Right ventricle myocardium inferior (tissue), 1 donor: ENCODE measurements at regions not wholly inside any gene's neighbourhood (a gene's known extent, or its start where the extent isn't known, plus 50 kb on each side); places are given as distances from the start of the nearest gene placed in this dataset.
A peak's percentile ranks its signal among the peaks of the same experiment; 100 is the strongest.

ENCODE experiments used
- ATAC-seq: fragments of 200-7000 bp; cut with Tn5 transposase; one replicate; pipeline ENCODE4 v1.9.1; 2020; ENCODE audit warnings: mild to moderate bottlenecking, moderate library complexity
- DNase-seq: peaks from one replicate; pipeline ENCODE4 v3.0.0; 2021; ENCODE audit errors: missing footprints
- intact Hi-C: fragments of 100-400 bp; cut with DNase I; formaldehyde crosslinking; loops from one replicate; pipeline ENCODE4 v1.11.0; 2022
- donor health status: DM: no; HTN: yes; CAD: no; lungs with severe emphysema.

DNA sequence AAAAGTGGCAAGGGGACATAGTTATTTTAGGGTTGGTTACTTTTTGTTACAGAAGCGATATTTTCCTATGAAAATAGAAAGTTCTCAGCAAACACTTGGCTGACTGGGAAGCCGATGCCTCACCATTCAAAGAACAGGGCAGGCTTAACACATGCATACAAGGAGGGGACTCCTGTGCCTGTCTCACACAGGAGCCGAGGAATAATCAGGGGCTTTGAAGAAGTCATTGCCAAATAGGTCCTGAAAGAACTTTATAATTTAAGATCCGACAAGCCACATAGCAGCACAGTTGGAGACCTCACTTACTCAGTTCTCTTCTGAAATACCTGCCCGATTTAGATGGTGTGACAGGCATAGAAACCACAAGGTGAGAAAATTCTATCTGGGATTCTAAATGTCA lies 389.8 kb downstream of the EMP1 start:
- ATAC-seq = no peak
- intact Hi-C loops = no loop called here
- no peak for DNase-seq

- DNase-seq (no peak), ATAC-seq (no peak)
- intact Hi-C loops = no loop called here
Measured at GRCh38 chr12:13584541-13584940, 388.0 kb downstream of the EMP1 start.

DNA sequence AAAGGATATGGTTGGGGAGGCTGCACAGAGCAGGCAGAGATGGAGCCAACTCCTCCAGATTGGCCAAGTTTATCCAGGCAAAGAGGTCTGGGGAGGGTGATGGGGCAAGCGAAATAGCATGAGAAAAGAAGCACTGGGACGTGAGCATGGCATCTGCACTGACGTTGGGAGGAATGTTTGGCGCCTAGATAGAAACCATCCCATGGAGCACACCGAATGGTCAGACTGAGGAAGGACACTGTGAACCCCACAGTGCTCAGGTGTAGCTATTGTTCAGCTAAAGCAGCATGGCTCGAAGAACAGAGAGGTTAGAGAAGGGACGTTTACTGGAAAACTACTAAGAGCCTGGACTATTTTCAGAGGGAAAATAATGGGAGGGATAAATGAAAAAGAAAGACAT lies 387.1 kb downstream of the EMP1 start:
- no peak for ATAC-seq
- DNase-seq = no peak
- intact Hi-C loops = no loop called here

DNA sequence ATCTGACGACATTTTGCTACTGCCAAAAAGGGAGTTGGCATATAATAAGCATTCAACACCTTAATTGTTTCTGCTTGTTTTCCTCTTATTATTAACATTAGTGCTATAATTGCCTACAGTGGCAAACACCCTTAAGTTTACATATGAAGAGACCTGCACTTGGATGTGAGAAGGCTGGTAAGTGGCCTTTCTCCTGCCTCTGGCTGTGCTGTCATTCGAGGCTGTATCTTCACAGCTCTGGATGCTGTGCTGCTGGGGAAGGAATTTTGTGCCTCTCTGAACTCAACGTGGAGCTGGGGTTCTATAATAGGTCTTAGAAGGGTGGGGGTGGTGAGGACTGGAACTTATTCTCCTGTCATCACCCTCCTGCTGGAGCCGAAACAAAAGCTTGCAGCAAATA lies 385.9 kb downstream of the EMP1 start:
- no peak for DNase-seq
- ATAC-seq = no peak
- intact Hi-C loops = no loop called here

DNA sequence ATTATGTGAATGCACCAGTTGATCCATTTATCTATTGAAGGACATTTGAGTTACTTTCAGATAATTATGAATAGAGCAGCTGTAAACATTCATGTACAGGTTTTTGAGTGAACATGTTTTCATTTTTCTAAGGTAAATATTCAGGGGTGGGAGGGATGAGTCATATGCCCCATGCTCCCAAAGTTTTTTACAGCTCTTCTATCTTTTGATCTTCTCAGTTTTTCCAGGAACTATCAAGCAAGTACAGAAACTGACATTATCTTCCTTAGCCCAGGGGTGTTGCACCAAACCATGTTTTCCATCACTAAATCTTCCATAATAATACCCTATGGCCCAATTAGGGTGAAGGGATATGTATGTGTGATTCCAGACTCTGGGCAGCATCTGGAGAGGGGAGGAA lies 384.5 kb downstream of the EMP1 start:
- intact Hi-C loops = no loop called here
- no peak for ATAC-seq
- DNase-seq = no peak

- intact Hi-C loops = no loop called here
- DNase-seq = no peak
- no peak for ATAC-seq
Measured at GRCh38 chr12:13580206-13580605, 383.7 kb downstream of the EMP1 start.

DNA sequence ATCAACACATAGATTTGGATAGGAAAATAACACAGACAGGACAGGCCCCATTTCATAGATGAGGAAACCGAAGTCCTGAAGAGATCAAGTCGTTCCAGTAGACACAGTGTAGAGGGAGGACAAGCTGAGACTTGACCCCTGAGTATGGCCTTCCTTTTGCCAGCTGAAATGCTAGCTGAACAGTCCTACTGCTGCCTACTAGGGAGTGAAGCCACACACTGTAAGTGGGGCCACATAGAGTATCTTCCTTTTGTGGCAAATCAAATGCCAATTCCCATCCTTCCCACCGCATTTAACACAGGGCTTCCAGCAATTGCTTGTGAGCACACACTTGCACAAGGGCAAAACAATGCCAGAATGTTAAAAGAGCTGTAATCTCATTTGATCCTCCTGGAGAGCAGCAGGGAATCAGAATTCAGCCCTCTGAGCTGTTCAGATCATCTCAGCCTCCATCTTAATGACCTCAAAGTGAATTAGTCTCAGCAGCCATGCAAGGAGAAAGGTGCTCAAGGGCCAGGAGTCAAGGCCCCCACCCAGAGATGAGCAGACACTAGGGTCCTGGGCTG lies 380.5 kb downstream of the EMP1 start:
- ATAC-seq (no peak), DNase-seq (no peak)
- intact Hi-C loops = no loop called here

- ATAC-seq = no peak
- intact Hi-C loops = no loop called here
- no peak for DNase-seq
Measured at GRCh38 chr12:13573698-13574321, 377.3 kb downstream of the EMP1 start.

GRCh38 chr12:13571035-13571434 lies 374.5 kb downstream of the EMP1 start:
- intact Hi-C loops = no loop called here
- ATAC-seq (no peak), DNase-seq (no peak)

DNA sequence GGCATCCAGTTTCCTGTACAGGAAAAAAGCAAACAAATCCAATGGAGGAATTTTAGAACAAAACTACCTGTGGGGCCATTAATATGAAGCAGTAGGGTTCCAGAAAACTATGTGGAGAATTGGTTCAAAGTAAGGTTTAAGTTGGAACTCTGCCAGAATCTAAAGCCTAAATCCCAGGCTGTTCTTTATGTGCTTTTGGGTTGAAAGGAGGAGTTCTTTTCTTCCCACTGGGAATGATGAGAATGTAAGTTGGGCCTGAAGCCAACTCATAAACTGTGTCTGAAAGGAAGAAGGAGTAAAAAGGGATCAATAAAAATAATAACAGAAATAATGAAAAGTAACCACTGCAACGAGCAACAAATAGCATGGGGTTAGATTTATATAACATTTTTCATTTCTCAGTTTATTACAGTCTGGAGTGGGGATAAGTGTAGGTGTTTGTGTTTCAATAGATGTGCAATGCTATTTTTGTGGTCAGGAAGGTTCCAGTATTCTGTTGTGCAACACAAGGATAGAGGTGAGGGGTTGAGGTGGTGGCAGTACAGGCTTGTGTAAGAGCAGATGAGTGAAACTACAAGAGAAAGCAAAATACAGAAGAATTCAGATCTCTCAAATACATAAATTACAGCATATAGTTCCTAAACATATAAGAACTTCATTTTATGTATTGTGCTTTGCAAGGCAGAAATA lies 373.6 kb downstream of the EMP1 start:
- ATAC-seq (no peak), DNase-seq (no peak)
- intact Hi-C loops = no loop called here

GRCh38 chr12:13566292-13566691 lies 369.8 kb downstream of the EMP1 start:
- ATAC-seq (no peak), DNase-seq (no peak)
- intact Hi-C loops = no loop called here

DNA sequence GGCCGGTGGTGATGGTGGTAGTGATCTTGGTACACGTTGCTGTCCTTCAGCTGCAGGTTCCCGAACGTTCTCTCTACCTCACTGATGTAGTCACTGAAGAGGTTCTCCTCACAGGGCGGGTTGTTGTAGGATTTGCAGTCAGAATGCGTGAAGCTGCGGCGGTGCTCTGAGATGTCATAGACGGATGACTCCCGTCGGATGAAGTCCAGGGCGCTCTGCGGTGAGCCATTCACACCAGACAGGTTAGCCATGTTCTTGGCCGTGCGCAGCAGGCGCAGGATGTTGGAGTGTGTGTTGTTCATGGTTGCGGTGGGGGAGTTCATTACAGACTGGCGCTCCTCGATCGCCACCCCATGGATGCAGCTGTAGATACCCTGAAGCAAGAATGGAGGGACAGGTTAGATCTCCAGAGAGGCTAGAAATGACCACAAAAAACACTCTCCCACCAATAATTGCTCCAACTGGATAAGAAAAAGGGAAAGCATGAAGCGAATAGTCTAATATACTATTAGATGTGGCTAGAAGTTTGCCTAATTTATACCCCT lies 367.8 kb downstream of the EMP1 start:
- DNase-seq (peak; percentile 68), ATAC-seq (no peak)
- intact Hi-C loops = no loop called here

DNA sequence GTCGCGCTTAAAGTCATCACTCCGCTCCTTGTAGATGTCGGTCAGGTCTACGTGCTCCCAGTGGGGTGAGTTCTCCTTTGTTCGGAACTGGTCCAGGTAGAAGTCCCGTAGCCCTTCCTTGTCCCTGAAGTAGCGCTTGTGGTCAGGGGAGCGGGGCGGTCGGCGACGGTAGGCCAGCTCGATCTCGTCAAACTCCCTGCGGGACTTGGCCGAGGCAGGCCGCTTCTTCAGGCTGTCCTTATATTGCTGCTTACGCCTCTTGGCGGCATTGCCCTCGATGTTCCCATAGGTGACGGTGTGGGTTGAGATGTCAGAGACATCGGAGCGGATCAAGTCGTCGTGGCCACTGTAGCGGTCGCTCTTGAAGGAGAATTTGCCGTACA lies 367.2 kb downstream of the EMP1 start:
- intact Hi-C loops = no loop called here
- DNase-seq = no peak
- no peak for ATAC-seq

GRCh38 chr12:13562915-13563742 lies 366.6 kb downstream of the EMP1 start:
- intact Hi-C loops = no loop called here
- DNase-seq (peak; percentile 60), ATAC-seq (no peak)

DNA sequence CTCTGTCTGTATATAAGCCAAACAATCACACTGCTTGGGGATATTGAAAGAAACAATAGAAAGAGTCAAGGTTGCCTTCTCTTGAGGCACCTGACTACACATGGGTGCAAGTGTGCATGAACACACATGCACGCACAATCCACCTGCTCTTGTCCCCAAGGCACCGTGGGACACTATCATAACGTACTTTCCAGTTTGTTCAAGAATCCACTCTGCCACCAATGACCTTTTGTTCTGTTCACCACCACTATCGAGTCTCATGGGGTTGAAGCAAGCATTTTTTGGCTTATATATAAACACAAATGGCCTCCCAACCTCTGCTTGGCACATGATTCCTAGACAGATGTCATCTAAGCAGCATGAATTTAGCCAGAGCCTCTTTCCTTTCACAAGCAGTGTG lies 365.4 kb downstream of the EMP1 start:
- DNase-seq (no peak), ATAC-seq (no peak)
- intact Hi-C loops = no loop called here

DNA sequence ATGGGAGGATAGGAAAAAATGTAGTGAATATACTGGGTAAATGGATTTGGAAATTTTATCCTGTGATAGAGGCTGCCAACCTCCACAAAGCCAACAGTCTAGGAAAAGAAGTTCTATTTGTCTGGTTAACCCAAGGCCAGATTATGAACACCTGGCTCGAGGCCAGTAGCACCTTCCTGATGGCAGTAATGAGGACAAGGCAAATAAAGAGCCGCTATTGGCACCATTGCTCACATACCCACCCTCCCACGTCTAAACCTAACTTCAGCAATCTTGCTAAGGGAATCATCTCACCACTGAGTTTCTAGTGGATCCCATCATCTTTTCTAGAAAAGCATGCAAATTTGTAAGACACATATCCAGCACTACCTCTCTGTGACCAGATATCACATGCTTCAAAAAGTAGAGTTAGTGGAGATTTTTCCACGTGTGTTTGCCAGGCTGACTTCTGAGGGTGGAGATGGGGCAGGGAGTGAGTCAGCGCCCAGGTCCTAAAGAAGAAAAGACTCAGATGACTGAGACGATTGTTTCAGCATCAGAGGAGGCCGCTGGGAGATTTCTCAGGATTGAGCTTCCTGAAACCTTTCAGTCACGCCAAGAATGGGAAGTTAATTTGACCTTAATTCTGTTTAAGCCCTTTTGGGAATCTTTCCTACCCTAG lies 362.9 kb downstream of the EMP1 start:
- no peak for ATAC-seq
- no peak for DNase-seq
- intact Hi-C loops = no loop called here

- ATAC-seq (no peak), DNase-seq (no peak)
- intact Hi-C loops = no loop called here
Measured at GRCh38 chr12:13552830-13553229, 356.3 kb downstream of the EMP1 start.

DNA sequence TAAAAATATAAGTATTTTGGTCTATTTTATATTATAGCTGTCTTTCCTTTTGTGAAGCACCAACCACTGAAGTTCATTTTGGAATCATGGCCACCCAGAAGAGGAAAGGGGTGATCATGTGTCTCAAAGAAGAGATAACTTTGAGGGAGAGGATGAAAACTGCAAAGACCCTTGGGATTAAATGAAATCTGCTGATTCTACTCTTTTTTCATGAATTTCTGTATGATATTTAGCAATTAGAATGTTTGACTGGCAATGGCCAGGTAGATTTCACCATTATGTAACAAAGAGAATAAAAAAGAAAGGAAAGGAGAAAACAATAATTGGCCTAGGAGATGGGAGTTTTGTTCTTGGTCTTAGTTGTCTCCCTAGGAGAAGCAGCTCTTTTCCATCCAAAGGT lies 350.8 kb downstream of the EMP1 start:
- no peak for ATAC-seq
- DNase-seq = no peak
- intact Hi-C loops = no loop called here

DNA sequence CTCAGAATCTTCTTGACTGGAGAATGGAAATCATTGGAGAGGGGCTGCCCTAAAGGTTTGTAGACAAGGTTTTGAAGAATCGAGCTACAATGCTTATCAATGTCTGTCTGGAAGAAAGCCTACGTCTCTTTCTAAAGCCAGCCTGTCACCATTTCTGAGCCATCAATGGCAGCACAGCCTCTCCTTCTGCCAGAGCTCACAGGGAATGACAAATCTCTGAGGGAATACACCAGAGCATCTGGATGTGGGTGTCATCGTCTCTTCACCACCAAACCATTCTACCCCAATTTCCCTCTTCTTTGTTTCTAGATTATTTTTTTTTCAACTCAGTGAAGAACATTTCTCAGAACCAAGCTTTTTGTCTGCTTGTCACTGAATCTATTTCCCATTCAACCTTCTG lies 349.7 kb downstream of the EMP1 start:
- intact Hi-C loops = no loop called here
- no peak for DNase-seq
- ATAC-seq = no peak
